OCI-LY7 (cell line): ENCODE measurements at regions not wholly inside any gene's neighbourhood (a gene's known extent, or its start where the extent isn't known, plus 50 kb on each side); places are given as distances from the start of the nearest gene placed in this dataset.
"Not testable (repeated sequence)": the region's sequence is repeated elsewhere in the genome, so short reads cannot be mapped to it uniquely, and the experiment has no call there.

Experiments
- BruUV-seq: library from RNA; stranded (reverse); fragments of 400-500 nt; replicated peaks from 2 replicates; lab custom pipeline; 2021; lab: Mats Ljungman, UMichigan
- CTCF ChIA-PET: fragments of 300-600 bp; sonication (Branson Sonifier 250); formaldehyde crosslinking; loops from one replicate; lab custom pipeline; 2022; ENCODE audit warnings: antibody characterized with exemption; ENCODE audit not compliant: unreplicated experiment; lab: Charles Lee
- POLR2A ChIA-PET: fragments of 300-600 bp; sonication (Branson Sonifier 250); formaldehyde crosslinking; loops from one replicate; lab custom pipeline; 2022; ENCODE audit warnings: antibody characterized with exemption; lab: Charles Lee
- DNase-seq: peaks from one replicate; pipeline ENCODE4 v3.0.0-alpha.2; 2015; ENCODE audit warnings: low spot score
- H2AFZ ChIP-seq: fragments of 200-600 bp; sonication (generic), shearing (Covaris generic); 2 replicates; pipeline ENCODE4 v1.6.1; 2014; ENCODE audit warnings: mild to moderate bottlenecking, antibody characterized with exemption, low read length, moderate library complexity
- H3K27ac ChIP-seq: fragments of 200-600 bp; sonication (generic); 2 replicates; pipeline ENCODE4 v1.5.1; 2014; ENCODE audit warnings: mixed run types, low read depth, mild to moderate bottlenecking, moderate library complexity, low read length, inconsistent platforms; ENCODE audit not compliant: poor library complexity, severe bottlenecking
- H3K36me3 ChIP-seq: fragments of 200-600 bp; sonication (generic); 2 replicates; pipeline ENCODE4 v1.6.1; 2014; ENCODE audit warnings: mild to moderate bottlenecking, antibody characterized with exemption, low read length, moderate library complexity, mixed read lengths; ENCODE audit not compliant: insufficient read depth
- H3K4me1 ChIP-seq: fragments of 200-600 bp; sonication (generic); 2 replicates; pipeline ENCODE4 v1.5.1; 2014; ENCODE audit warnings: mild to moderate bottlenecking, low read length; ENCODE audit not compliant: insufficient read depth, poor library complexity, severe bottlenecking
- H3K4me2 ChIP-seq: fragments of 200-600 bp; sonication (generic); 2 replicates; pipeline ENCODE4 v1.6.1; 2014; ENCODE audit warnings: mild to moderate bottlenecking, low read length
- H3K4me3 ChIP-seq: fragments of 200-600 bp; sonication (generic); 2 replicates; pipeline ENCODE4 v1.5.1; 2014; ENCODE audit warnings: mild to moderate bottlenecking, low read depth, low read length; ENCODE audit not compliant: poor library complexity, severe bottlenecking
- H3K79me2 ChIP-seq: fragments of 200-600 bp; sonication (generic); 2 replicates; pipeline ENCODE4 v1.6.1; 2016; ENCODE audit warnings: low read depth, mild to moderate bottlenecking, low read length, moderate library complexity, mixed read lengths; ENCODE audit not compliant: insufficient read depth
- H3K9me2 ChIP-seq: fragments of 200-600 bp; sonication (generic); 2 replicates; pipeline ENCODE4 v1.6.1; 2016; ENCODE audit warnings: mild to moderate bottlenecking, low read length, mixed read lengths; ENCODE audit not compliant: insufficient read depth
- H3K9me3 ChIP-seq: fragments of 200-600 bp; sonication (generic); 2 replicates; pipeline ENCODE4 v1.6.1; 2014; ENCODE audit warnings: mild to moderate bottlenecking, mixed run types, low read length, mixed read lengths
- H4K20me1 ChIP-seq: fragments of 200-600 bp; sonication (generic); 2 replicates; pipeline ENCODE4 v1.6.1; 2014; ENCODE audit warnings: mild to moderate bottlenecking, antibody characterized with exemption, low read length, moderate library complexity, mixed read lengths; ENCODE audit not compliant: insufficient read depth
- EZH2phosphoT487 ChIP-seq: fragments of 200-600 bp; sonication (generic); IDR thresholded peaks from 2 replicates; pipeline ENCODE4 v1.6.1; 2018; ENCODE audit warnings: low read depth, borderline replicate concordance, mild to moderate bottlenecking, mixed run types, antibody characterized with exemption, low read length, moderate library complexity, mixed read lengths
- intact Hi-C: fragments of 100-400 bp; cut with micrococcal nuclease; formaldehyde crosslinking; loops from one replicate; pipeline ENCODE4 v1.10.0; 2022; ENCODE audit not compliant: unreplicated experiment
- TF ChIP-seq, protein P1 (sequence below): fragments of 200-600 bp; sonication (generic); conservative IDR thresholded peaks from 2 replicates; pipeline ENCODE4 v1.5.1; 2014; ENCODE audit warnings: mild to moderate bottlenecking, antibody characterized with exemption, low read length, moderate library complexity, mixed read lengths

- CTCF ChIA-PET: no interaction called here
These were observed 540.8 kb upstream of the SGO1 start for GRCh38 chr3:20726786-20727185.

GRCh38 chr3:20724241-20724640 lies 538.2 kb upstream of the SGO1 start:
- H3K9me3 ChIP-seq: no peaks in the 10 kb centered on the region
- no peak overlapping the region for H3K4me3 ChIP-seq
- no peaks in the 10 kb centered on the region for H3K79me2 ChIP-seq
- ChIA-PET POLR2A (interaction anchor here (0.7 kb wide), 1 partner anchor 97 kb away, joined by 3 read pairs; no protein-coding TSS in a partner anchor), CTCF (no interaction called here)
- no peak overlapping the region for H2AFZ ChIP-seq
- no peaks in the 10 kb centered on the region for H3K36me3 ChIP-seq
- no peak for DNase-seq
- H3K27ac ChIP-seq: no peak overlapping the region
- no peaks in the 10 kb centered on the region for H3K4me1 ChIP-seq
- TF ChIP-seq EZH2phosphoT487: no peak
- TF ChIP-seq, protein P1, sequence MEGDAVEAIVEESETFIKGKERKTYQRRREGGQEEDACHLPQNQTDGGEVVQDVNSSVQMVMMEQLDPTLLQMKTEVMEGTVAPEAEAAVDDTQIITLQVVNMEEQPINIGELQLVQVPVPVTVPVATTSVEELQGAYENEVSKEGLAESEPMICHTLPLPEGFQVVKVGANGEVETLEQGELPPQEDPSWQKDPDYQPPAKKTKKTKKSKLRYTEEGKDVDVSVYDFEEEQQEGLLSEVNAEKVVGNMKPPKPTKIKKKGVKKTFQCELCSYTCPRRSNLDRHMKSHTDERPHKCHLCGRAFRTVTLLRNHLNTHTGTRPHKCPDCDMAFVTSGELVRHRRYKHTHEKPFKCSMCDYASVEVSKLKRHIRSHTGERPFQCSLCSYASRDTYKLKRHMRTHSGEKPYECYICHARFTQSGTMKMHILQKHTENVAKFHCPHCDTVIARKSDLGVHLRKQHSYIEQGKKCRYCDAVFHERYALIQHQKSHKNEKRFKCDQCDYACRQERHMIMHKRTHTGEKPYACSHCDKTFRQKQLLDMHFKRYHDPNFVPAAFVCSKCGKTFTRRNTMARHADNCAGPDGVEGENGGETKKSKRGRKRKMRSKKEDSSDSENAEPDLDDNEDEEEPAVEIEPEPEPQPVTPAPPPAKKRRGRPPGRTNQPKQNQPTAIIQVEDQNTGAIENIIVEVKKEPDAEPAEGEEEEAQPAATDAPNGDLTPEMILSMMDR: no peak
- BruUV-seq: no TSS peak
- no peaks in the 10 kb centered on the region for H3K9me2 ChIP-seq
- intact Hi-C loops: no loop called here
- no peaks in the 10 kb centered on the region for H4K20me1 ChIP-seq
- H3K4me2 ChIP-seq: no peak overlapping the region

More at GRCh38 chr3:20726786-20727185, 540.8 kb upstream of the SGO1 start:
- Histone ChIP-seq H4K20me1 (no peaks in the 10 kb centered on the region), H3K4me1 (no peaks in the 10 kb centered on the region), H3K9me3 (no peaks in the 10 kb centered on the region), H3K4me2 (no peak overlapping the region), H3K36me3 (no peaks in the 10 kb centered on the region), H3K79me2 (no peaks in the 10 kb centered on the region), H3K4me3 (no peak overlapping the region), H3K27ac (no peak overlapping the region), H2AFZ (no peak overlapping the region), H3K9me2 (no peaks in the 10 kb centered on the region)
- TF ChIP-seq, protein P1: no peak
- TF ChIP-seq EZH2phosphoT487: no peak
- DNase-seq: no peak
- intact Hi-C loops: no loop called here
- BruUV-seq: no TSS peak
- POLR2A ChIA-PET: interaction anchor here (0.6 kb wide), 2 partner anchors 9 to 67 kb away, joined by 3 to 4 read pairs; no protein-coding TSS in a partner anchor

DNA sequence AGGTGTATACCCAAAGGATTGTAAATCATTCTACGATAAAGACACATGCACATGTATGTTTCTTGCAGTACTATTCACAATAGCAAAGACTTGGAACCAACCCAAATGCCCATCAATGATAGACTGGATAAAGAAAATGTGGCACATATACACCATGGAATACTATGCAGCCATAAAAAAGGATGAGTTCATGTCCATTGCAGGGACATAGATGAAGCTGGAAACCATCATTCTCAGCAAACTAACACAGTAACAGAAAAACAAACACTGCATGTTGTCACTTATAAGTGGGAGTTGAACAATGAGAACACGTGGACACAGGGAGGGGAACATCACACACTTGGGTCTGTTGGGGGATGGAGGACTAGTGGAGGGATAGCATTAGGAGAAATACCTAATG lies 530.4 kb upstream of the SGO1 start:
- H3K79me2 ChIP-seq, POLR2A ChIA-PET, DNase-seq, H3K27ac ChIP-seq, H3K9me2 ChIP-seq, intact Hi-C loops, H2AFZ ChIP-seq, H3K4me1 ChIP-seq, H3K36me3 ChIP-seq, H4K20me1 ChIP-seq, H3K4me3 ChIP-seq, CTCF ChIA-PET, H3K9me3 ChIP-seq, H3K4me2 ChIP-seq, BruUV-seq: not testable (repeated sequence)
